Psoas muscle (tissue), 7 donors: ENCODE measurements at regions not wholly inside any gene's neighbourhood (a gene's known extent, or its start where the extent isn't known, plus 50 kb on each side); places are given as distances from the start of the nearest gene placed in this dataset.

Experiments used
- ATAC-seq, 4 donors: fragments of 200-7000 bp; cut with Tn5 transposase; one replicate each; pipeline ENCODE4 v1.9.1; 2020; ENCODE audit warnings: moderate library complexity in 3 of 4, mild to moderate bottlenecking in 2 of 4
- DNase-seq, 2 donors: peaks; one replicate each; pipeline ENCODE4 v3.0.0-alpha.2; 2020
- H3K27ac ChIP-seq: fragments of 200-600 bp; one replicate; pipeline ENCODE4 v1.8.0; 2022
- H3K27me3 ChIP-seq, 3 donors: fragments of 200-600 bp in 1 of 3; one replicate each; pipeline versions ENCODE4 v1.6.1 to v1.8.0; 2013 to 2022; ENCODE audit warnings: low read length in 2 of 3, mild to moderate bottlenecking in 2 of 3, moderate library complexity in 1 of 3; ENCODE audit not compliant: insufficient read depth in 3 of 3
- H3K36me3 ChIP-seq, 2 donors: fragments of 200-600 bp in 1 of 2; one replicate each; pipeline versions ENCODE4 v1.6.1 to v1.8.0; 2013 to 2022; ENCODE audit warnings: low read depth in 1 of 2, mild to moderate bottlenecking in 1 of 2, moderate library complexity in 1 of 2; ENCODE audit not compliant: insufficient read depth in 1 of 2
- H3K4me1 ChIP-seq: fragments of 200-600 bp; one replicate; pipeline ENCODE4 v1.8.0; 2022
- H3K4me3 ChIP-seq: fragments of 200-600 bp; one replicate; pipeline ENCODE4 v1.8.0; 2022; ENCODE audit warnings: mild to moderate bottlenecking
- H3K9me3 ChIP-seq: fragments of 200-600 bp; one replicate; pipeline ENCODE4 v1.8.0; 2022
- CTCF ChIP-seq: fragments of 200-600 bp; IDR thresholded peaks from one replicate; pipeline ENCODE4 v1.8.0; 2022; ENCODE audit warnings: antibody characterized with exemption
- WGBS, 3 donors: extraction: QIAGEN DNeasy Blood & Tissue Kit; methylation state at CpG; one replicate each; pipeline versions ENCODE4 v1.1.6 to v1.1.7; 2013; 5-methylcytosine and 5-hydroxymethylcytosine counted together
- intact Hi-C, 2 donors: fragments of 100-400 bp; cut with DNase I; formaldehyde crosslinking; loops; one replicate each; pipeline versions ENCODE4 v1.11.0 to v1.14.2; 2022
- donor health status: healthy with polysubstance abuse.
- donor health status: DM: no; HTN: no; CAD: no; lungs with moderate emphysema.
- donor health status: Bipolar disorder and iron deficiency.
- donor health status: healthy.
- donor health status: DM: yes; HTN: yes; CAD: no.
- donor health status: DM: no; HTN: no; CAD: no.
- donor health status: DM: yes; HTN: yes; CAD: no.

- no peaks in the 10 kb centered on the region for H3K36me3 ChIP-seq
- no peak overlapping the region for H3K27ac ChIP-seq
- no peaks in the 10 kb centered on the region for H3K4me1 ChIP-seq
- no peak overlapping the region for H3K4me3 ChIP-seq
- no peaks in the 10 kb centered on the region for H3K9me3 ChIP-seq
- intact Hi-C loops = no loop called here
- no peak for TF ChIP-seq CTCF
- no peak for ATAC-seq
- H3K27me3 ChIP-seq = no peaks in the 10 kb centered on the region
- no peak for DNase-seq
Measured at GRCh38 chr6:104589940-104590339, 269.8 kb downstream of the HACE1 start.

- intact Hi-C loops = no loop called here
- no peak for TF ChIP-seq CTCF
- Histone ChIP-seq H3K4me1 (no peaks in the 10 kb centered on the region), H3K4me3 (no peak overlapping the region), H3K36me3 (no peaks in the 10 kb centered on the region), H3K27me3 (no peaks in the 10 kb centered on the region), H3K27ac (no peak overlapping the region), H3K9me3 (no peaks in the 10 kb centered on the region)
- 47 to 60% (median 55%) methylated on average over 2 of the region's 2 CpGs for WGBS, 3 donors
- ATAC-seq (no peak), DNase-seq (no peak)
Measured at GRCh38 chr6:104585646-104586045, 274.1 kb downstream of the HACE1 start.

GRCh38 chr6:104580452-104580851 is 279.3 kb downstream of the HACE1 start:
- intact Hi-C loops = no loop called here
- DNase-seq = no peak
- Histone ChIP-seq H3K36me3 (no peaks in the 10 kb centered on the region), H3K4me1 (no peaks in the 10 kb centered on the region), H3K9me3 (no peaks in the 10 kb centered on the region), H3K4me3 (no peak overlapping the region), H3K27me3 (no peaks in the 10 kb centered on the region), H3K27ac (no peak overlapping the region)
- no peak for ATAC-seq
- no peak for TF ChIP-seq CTCF

- Histone ChIP-seq H3K4me1 (no peaks in the 10 kb centered on the region), H3K9me3 (no peaks in the 10 kb centered on the region), H3K4me3 (no peak overlapping the region), H3K36me3 (no peaks in the 10 kb centered on the region), H3K27ac (no peak overlapping the region), H3K27me3 (no peaks in the 10 kb centered on the region)
- WGBS, 3 donors = 74 to 76% (median 75%) methylated on average over 5 of the region's 5 CpGs
- intact Hi-C loops = no loop called here
- DNase-seq (no peak), ATAC-seq (no peak)
- no peak for TF ChIP-seq CTCF
Measured at GRCh38 chr6:104579310-104579863, 280.3 kb downstream of the HACE1 start.

GRCh38 chr6:104575536-104575935 is 284.2 kb downstream of the HACE1 start:
- no peaks in the 10 kb centered on the region for H3K36me3 ChIP-seq
- ATAC-seq = no peak
- DNase-seq = no peak
- no peak overlapping the region for H3K4me3 ChIP-seq
- no peak for TF ChIP-seq CTCF
- intact Hi-C loops = no loop called here
- H3K27ac ChIP-seq = no peak overlapping the region
- H3K9me3 ChIP-seq = no peaks in the 10 kb centered on the region
- H3K4me1 ChIP-seq = no peaks in the 10 kb centered on the region
- H3K27me3 ChIP-seq = no peaks in the 10 kb centered on the region
